AG20443 (cell line): ENCODE measurements at regions not wholly inside any gene's neighbourhood (a gene's known extent, or its start where the extent isn't known, plus 50 kb on each side); places are given as distances from the start of the nearest gene placed in this dataset.
A peak's percentile ranks its signal among the peaks of the same experiment; 100 is the strongest.
"Not testable (repeated sequence)": the region's sequence is repeated elsewhere in the genome, so short reads cannot be mapped to it uniquely, and the experiment has no call there.

ENCODE experiments used
- DNase-seq: peaks from one replicate; pipeline ENCODE4 v3.0.0; 2012; ENCODE audit warnings: low spot score, mixed read lengths

DNA sequence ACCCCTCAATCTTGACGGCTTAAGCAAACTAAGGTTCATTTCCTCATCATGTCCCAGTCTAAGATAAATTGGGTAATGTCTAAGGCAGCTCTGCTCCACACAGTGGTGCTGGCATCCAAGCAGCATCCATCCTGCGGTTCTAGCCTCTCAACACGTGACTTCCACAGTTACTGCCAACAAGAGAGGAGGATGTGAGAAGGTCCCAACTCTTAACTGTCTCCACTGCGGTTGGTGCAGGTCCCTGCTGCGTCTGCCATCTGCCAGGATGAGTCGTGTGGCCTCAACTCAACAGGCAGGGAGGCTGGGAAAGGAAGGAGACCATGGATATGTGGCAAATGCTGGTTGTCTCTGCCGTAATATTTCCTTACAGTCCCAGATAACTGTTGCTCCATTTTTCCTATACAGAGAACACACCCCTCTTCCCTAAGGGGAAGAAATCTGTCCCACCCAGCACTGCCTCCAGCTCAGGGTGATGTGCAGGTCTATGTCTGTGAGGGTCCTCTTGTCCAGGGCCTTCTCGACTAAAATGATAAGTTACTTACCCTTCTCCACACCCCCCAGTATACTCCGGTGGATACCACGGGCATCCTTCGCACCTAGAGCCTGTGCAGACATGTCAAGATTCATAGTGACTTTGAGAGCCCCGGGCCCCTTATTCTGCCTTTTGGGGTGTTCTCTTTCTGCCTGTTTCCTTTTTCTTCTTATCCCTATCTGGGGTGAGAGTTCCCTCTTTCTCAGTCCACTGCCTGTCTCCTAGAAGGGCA, 64.7 kb downstream of the KCNJ18 start:
- no peak for DNase-seq

DNA sequence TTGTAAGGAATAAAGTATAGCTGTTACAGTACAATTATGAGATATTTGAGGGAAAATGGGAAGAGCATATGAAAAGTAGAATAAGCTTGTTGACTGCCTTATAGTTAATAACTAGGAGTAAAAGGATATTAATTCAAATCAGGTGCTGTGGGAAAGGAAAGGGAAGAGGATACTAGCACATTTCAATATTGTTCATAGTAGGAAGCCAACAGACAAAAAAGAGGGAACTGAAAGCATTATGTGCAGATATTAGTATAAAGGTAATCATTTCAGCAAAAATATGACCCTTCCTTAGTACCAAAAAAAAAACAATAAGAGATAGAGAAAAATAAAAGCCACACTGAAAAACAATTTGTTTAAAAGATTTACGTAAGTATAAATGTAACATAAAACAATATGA, 67.3 kb downstream of the KCNJ18 start:
- not testable (repeated sequence) for DNase-seq

DNA sequence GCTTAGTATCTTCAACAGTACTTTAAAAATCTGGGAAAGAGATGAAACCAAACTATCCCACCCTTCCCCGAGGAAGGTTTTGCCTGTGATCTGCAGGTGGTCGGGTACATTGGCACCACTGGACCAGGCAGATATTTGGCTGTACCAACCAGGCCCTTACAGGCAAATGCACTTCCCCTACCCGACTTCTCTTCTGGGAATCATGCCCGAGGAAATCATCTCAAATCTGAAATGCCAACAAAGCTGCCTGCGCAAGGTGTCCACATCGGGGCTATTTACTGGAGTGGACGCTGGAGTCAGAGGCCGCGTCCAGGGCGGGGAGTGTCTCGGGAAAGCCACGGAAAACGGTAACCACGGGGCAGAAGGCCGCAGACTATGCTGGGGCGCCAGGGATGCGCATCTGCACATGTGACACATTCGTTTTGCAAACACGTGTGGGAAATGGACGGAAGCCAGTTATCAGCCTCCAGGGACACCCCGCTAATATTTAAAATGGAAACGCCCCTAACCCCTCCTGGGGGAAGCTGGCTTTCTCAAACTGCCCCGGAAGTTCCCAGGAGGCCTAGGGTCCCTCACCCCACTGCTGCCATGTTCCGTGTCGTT, 71.5 kb downstream of the KCNJ18 start:
- DNase-seq, result not testable (repeated sequence)

DNA sequence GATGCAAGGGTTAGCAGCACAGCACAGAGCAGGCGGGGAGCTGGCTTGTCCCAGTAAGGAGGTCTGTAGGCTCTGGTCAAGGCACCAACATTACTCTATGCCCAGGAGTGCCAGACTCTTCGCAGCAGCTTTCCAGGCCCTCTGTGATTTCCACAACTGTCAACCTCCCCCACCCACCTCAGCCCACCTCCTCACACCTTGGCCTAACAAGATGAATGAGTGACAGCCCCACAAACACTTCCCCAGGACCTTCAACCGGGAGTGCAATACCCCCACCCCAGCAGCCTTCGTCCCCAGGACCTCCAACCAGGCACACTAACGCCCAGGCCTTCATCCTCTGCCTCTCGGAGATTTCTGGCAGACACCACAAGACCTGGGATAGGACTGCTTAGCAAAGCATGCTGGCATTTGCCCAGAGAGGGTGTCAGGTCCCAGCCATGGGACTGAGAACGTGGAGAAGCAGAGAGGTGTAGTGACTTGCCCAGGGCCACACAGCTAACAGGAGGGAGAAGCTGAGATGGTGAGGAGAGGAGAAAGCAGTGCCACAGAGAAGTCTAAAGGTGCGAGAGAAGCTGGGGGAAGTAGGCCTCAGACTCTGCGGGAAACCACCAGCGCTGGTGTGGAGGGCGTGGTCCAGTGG, 73.4 kb downstream of the KCNJ18 start:
- not testable (repeated sequence) for DNase-seq

DNA sequence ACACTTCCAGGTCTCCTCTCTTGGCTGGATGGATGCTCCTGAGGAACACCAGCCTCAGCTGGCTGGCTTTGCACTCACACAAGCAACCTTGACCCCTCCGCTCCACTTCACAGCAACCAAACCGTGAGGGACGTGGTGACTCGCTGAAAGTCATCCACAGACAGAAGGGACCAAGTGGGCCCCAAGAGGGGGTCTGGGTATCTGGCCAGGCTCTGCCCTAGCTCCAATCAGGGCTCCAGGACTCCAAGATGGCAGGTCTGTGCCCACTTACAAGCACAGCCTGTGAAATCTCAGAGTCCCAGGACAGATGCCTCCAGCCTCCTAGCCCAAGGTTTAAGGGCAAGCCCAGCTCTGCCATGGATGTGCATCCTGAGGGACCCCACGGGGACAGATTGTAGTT, 74.2 kb downstream of the KCNJ18 start:
- not testable (repeated sequence) for DNase-seq

DNA sequence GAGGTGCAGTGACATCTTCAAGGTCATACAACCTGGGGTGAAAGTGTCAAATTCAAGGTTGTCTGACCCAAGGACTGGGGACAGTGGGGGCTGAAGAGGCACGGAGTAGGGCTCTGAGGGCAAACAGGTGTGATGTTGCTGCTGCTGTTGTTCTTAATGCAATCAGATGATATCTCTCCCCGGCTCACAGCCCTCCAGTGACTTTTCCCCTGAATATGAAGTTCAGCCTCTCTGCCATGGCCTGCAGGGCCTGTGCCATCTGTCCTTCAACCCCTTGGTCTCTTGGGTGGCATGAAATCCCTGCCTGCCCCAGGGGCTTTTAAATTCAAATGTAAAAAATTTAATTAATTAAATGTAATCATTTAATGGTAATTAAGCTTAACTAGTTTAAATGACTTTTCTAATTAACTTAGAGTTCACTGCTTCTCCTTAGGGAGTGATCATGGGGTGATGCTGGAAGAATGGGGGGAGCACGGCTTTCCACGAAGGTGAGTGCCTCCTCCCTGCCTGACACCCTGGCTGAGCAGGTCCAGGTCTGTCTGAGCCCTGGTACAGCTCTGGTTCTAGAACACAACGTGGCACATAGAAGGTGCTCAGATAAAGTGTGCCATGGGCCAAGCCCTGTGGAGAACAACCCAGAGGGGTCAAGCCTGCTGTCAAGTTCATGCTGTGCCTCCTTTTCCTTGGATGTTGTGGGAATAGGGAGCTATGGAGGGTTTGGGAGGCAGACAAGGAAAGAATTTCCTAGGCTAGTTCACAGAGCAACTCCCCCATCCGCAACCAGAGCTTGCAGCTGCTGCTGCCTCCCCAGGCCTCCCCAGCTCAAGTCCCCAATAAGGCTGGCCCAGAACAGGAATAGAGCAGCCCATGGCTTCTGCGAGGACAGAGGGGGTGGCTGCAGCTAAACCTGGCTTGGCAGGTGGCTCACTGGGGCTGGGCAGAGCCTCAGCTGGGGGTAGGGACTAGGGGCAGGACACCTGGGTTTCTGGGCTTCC, 75.1 kb downstream of the KCNJ18 start:
- DNase-seq, result not testable (repeated sequence)

DNA sequence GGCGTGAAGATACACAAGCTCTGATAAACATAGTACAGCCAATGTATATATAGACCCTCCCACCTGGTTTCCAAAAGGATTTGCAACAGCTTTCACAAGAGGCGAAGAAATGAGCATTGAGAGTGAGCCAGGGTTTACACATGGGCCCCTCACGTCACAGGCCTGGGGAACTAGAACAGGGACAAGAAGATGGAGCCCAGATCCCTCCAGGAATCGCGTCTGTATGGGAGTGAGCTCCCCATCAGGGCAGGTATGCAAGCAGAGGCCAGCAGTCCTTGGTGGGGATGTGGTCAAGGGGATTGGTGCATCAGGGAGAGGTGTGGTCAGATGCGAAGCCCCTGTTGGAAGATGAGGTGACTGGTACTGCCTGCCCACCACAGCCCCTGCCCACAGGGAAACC, 75.9 kb downstream of the KCNJ18 start:
- not testable (repeated sequence) for DNase-seq

DNA sequence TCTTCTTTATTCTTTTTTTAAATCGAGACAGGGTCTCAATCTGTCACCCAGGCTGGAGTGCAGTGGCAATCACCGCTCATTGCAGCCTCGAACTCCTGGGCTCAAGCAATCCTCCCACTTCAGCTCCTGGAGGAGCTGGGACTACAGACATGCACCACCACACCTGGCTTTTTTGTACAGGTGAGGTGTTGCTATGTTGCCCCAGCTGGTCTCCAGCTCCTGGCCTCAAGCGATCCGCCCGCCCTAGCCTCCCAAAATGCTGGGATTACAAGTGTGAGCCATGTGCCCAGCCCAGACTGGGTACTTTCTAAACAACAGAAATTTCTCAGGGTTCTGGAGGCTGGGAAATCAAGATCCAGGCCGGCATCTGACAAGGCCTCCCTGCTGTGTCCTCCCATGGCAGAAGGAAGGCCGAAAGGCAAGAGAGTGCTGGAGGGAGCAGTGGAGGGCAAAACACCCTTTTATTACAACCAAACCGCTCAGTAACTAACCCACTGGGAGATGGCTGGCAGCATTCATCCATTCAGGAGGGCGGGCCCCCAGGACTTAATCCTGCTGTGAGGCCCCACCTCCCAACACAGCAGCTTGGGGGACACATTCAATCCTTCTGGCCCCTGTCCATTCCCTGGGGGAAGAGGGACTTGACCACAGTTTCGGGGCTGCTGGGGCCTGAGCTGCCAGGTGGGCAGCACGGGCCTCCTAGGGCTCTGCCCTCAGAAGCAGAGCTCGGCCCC, 76.6 kb downstream of the KCNJ18 start:
- DNase-seq, result not testable (repeated sequence)

DNA sequence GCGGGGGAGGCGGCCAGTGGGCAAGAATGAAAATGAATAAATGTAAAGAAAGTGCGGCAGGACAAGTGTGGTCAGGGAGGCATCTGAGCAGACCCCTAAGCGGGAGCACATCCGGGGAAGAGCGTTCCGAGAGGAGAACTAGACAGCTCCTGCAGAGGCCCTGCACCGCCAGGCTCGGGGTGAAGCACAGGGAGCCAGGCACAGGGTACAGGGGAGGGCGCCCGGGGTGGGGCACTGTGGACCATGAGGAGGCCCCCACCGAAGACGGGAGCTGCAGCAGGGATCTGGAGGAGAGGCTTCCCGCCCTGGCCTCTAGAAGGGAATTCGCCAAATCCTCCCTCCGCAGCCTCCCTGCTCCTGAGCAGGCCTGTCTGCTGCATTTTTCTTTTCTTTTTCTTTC, 77.5 kb downstream of the KCNJ18 start:
- not testable (repeated sequence) for DNase-seq

DNA sequence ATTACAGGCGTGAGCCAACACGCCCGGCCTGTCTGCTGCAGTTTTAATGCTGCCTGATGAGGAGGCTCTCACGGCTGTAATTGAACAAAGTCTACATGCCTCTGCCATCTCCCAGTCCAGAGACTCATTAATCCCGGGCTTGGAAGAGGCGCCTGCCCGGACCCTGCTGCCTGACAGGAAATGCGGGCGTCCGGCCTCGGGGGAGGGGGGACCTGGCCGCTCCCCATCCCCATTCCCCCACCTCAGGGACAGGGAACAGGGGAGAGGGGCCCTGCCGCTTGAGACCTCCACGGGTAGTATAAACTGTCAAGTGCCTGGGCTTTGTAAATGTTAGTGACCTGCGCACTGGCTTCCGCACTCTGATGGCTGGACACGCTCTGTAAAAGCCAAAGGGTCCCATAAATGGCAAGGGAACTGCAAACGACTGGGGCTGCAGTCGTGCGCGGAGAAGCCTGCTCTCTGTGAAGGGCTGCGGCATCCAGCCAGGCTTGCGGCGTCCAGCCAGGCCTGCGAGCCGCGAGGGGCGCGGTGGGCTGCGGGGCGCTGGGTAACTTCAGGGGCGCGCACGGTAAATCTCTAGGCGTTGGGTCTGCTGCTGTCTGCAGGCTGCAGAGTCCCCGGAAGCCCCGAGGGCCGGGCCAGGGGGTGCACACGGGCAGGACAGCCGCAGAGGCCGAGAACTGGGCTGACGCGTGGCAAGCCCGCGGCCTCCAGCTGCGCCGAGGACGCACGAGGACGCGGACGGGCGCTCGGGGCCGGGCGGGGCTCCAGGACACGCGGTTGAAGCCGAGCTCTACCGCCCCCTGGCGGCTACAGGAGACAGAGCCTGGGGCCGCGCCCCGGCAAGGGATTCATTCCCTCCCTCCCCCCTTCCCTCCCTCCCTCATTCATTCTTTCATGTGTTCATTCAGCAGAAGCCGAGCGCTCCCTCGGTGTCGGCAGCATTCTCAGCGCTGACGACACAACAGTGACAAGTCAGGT, 78.4 kb downstream of the KCNJ18 start:
- DNase-seq, result not testable (repeated sequence)

DNA sequence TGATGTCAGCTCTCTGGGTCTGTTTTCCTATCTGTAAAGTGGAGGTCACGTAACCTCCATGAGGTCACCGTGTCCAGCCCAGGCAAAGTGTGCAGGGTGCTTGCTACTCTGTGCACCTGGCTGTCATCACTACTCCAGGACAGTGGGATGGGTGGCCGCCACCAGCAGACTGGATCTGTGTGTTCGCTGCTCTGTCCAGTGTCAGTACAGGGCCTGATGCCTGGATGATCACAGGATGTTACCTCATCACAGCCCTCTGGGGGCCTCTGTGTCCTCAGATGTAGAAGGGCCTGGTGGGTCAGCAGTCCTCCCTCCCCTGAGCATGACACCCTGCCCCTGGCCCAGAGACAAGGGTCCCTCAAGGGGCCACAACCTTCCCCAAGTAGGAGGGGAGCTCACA, 80.0 kb downstream of the KCNJ18 start:
- DNase-seq, result no peak

DNA sequence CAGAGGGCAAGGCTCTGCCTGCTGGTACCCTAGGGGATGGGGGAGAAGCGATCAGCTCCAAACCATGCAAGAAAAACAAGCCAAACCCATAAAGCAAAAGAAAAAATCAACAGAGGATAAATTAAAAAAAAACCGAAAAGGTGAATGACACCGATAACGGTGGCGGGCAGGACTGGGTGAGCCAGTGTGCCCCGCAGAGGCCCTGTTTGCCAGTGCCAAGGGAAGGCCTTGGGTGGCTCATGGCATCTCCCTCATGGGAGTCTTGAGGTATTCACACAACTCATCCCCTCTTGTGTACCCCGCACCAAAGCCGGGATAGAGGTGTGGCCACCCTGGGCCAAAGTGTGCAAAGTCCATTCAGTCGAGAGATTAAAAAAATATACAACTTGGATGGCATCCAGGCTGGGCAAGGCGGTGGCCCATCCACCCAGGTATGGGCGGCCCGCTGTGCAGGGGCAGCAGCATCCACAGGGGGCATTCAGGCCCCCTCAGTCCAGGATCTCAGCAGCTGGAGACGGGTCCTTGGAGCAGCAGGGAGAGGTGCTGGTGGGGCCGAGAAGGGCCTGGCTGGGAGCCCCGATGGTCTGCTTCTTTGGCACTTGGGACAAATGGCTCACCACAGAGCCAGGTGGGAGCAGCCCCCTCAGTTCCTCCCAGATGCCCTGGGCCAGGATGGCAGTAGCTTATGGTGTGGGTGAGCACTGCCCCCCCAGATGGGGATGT, 80.8 kb downstream of the KCNJ18 start:
- not testable (repeated sequence) for DNase-seq

DNA sequence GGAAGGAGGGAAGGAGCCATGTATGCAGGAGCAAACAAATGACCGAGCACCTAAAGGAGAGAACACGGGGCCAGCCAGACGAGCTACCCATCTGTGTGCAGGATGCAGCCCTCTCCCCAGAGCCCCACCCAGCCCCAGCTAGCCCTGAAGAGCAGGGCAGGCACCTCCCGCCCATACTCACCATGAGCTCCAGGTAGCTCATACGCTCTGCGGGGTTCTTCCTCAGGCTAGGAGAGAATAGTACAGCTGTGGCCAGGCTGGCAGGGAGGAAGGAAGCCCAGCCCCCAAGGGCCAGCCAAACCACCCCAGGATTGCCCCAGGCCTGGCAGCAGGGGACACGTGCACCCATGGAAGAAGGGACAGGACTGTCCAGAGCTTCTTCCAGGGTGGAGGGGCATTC, 81.9 kb downstream of the KCNJ18 start:
- no peak for DNase-seq

DNA sequence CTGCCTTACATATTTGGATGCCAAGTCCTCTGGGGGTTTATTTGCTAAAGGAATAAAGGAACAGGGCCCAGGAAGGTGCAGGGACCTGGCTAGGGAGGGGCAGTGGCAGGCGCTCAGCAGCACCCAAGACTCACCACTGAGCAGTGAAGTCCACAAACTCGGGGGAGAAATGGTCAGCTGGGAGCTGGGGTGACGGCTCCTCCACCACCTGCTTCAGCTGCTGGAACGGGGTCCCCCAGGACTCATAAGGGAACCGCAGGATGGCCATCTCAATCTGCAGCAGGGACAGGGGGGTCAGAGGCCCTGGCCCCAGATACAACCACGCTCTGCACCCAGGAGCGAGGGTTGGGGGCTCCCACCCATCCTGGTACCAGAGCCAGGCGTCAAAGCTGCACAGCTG, 83.2 kb downstream of the KCNJ18 start:
- not testable (repeated sequence) for DNase-seq

DNA sequence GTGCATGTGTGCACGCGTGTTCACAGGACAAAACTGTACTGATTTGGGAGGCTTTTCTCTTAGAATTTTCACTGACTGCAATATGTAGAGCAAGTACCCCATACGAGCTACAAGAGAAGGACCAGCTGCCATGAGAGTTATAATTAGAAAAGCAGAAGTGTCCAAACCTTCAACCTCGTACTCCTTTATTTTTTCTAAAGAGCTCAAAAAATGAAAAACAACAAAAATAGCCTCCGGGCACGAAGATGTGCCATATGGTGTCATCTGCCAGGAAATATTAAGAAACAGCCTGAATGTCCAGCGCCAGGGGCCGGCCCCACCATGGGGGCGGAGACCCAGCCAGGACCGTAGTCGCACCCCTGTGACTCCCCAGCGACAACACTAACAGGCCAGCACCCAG, 84.6 kb downstream of the KCNJ18 start:
- DNase-seq, result not testable (repeated sequence)

DNA sequence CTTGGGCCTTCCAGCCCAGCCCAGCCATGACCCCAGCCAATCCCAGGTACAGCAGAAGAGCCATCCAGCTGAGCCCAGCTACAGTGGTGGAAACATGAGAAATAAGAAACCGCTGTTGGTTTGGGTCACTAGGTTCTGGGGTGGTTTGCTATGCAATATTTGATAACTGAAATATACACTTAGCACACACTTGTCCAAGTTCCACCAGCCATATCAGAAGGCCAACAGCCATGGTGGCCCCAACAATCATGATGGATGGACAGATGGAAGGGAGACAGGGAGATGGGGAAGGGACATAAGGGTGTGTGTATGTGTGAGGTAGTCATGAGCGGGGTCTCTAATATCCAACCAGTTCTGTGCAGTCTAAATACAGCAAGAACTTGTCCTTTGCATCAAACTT, 86.5 kb downstream of the KCNJ18 start:
- DNase-seq, result not testable (repeated sequence)

DNA sequence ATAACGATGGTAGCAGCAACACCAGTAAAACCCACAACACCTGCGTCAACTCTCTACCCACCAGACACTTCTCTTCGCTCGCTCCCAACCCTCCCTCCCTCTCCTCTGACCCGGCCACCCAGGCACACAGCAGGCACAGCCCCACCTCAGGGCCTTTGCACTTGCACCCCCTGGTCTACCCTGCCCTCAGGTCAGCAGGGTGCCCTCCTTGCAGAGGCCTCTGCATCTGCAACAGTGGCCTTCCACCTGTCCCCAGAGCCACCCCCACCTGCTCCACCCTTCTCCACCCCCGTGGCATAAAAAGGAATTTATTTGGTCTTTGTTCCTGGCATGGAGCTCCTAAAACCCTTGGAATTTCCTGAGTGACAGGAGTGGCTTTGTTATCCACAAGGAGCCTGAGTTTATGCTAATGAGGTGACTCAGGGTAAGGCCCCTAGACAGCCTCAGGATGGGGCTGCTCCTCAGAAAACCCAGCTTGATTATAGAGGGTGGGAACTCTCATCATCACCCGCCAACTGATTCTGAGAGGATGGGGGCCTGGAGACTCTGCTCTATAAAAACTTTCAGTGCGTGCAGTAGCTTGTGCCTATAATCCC, 88.1 kb downstream of the KCNJ18 start:
- peak; percentile 0 for DNase-seq

DNA sequence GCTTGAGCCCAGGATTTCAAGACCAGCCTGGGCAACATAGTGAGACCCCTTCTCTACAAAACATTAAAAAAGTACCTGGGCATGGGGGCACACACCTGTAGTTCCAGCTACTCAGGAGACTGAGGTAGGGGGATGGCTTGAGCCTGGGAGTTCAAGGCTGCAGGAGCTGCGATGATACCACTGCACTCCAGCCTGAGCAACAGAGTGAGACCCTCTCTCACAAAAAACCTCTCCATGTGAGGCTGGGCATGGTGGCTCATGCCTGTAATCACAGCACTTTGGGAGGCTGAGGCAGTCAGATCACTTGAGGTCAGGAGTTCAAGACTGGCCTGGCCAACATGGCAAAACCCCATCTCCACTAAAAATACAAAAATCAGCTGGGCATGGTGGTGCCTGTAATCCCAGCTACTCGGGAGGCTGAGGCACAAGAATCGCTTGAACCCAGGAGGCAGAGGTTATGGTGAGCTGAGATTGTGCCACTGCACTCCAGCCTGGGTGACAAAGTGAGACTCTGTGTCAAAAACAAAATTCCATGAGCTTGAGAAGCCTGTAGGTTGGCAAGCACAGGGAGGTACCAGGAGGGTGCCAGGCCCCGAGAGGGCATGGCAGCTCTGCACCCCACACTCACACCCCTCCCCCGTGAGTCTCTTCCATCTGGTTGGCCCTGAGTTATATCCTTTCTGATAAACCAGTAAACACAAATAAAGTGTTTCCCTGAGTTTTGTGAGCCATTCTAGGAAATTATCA, 88.8 kb downstream of the KCNJ18 start:
- peak; percentile 0 for DNase-seq
